ENCODE measurements at regions not wholly inside any gene's neighbourhood (a gene's known extent, or its start where the extent isn't known, plus 50 kb on each side); places are given as distances from the start of the nearest gene placed in this dataset.

GRCh38 chr1:184811439-184812111 is 56.9 kb upstream of the EDEM3 start:
- TF ChIP-seq CTCF (IDR thresholded peaks at IDR 0.05 in 2 of 3, conservative IDR thresholded peaks at IDR 0.05 in 1 of 3; ENCODE audit: borderline replicate concordance in 1 of 3, insufficient read depth in 1 of 3, low read depth in 2 of 3, low read length in 2 of 3) (no peak), POLR2A (IDR thresholded peaks at IDR 0.05; ENCODE audit: borderline replicate concordance, extremely low read depth, insufficient read depth, insufficient read length) (no peak), YY1 (IDR thresholded peaks at IDR 0.05; ENCODE audit: extremely low read depth, insufficient replicate concordance, low read depth, low read length) (no peak), JUND (IDR thresholded peaks at IDR 0.05) (no peak), CEBPB (IDR thresholded peaks at IDR 0.05; ENCODE audit: low read depth) (no peak), RAD21 (IDR thresholded peaks at IDR 0.05; ENCODE audit: low read depth) (no peak), SP1 (IDR thresholded peaks at IDR 0.05; ENCODE audit: low read depth) (no peak)
